DOHH2 (cell line): ENCODE measurements at regions not wholly inside any gene's neighbourhood (a gene's known extent, or its start where the extent isn't known, plus 50 kb on each side); places are given as distances from the start of the nearest gene placed in this dataset.

Source experiments
- H3F3A ChIP-seq: fragments of 200-600 bp; sonication (generic), shearing (Covaris generic); 2 replicates; pipeline ENCODE4 v1.6.0; 2016; ENCODE audit warnings: antibody characterized with exemption, mild to moderate bottlenecking; ENCODE audit not compliant: control insufficient read depth, insufficient read depth
- H3K27ac ChIP-seq: fragments of 200-600 bp; sonication (generic); 2 replicates; pipeline ENCODE4 v1.5.1; 2014; ENCODE audit warnings: low read depth, mild to moderate bottlenecking, low read length, moderate library complexity
- H3K27me3 ChIP-seq: fragments of 200-600 bp; sonication (generic); 2 replicates; pipeline ENCODE4 v1.6.1; 2014; ENCODE audit warnings: mild to moderate bottlenecking, low read length, mixed read lengths; ENCODE audit not compliant: control insufficient read depth
- H3K36me3 ChIP-seq: fragments of 200-600 bp; sonication (generic); 2 replicates; pipeline ENCODE4 v1.6.1; 2014; ENCODE audit warnings: mild to moderate bottlenecking, low read length, moderate library complexity, mixed read lengths; ENCODE audit not compliant: control insufficient read depth
- H3K4me1 ChIP-seq: fragments of 200-600 bp; sonication (generic); 2 replicates; pipeline ENCODE4 v1.6.1; 2014; ENCODE audit warnings: mild to moderate bottlenecking, low read length, mixed read lengths; ENCODE audit not compliant: control insufficient read depth
- H3K4me2 ChIP-seq: fragments of 200-600 bp; sonication (generic); 2 replicates; pipeline ENCODE4 v1.6.0; 2014; ENCODE audit warnings: mild to moderate bottlenecking, low read length, moderate library complexity
- H3K4me3 ChIP-seq: fragments of 200-600 bp; sonication (generic); 2 replicates; pipeline ENCODE4 v1.5.1; 2014; ENCODE audit warnings: mild to moderate bottlenecking, low read length, mixed read lengths
- H3K79me2 ChIP-seq: fragments of 200-600 bp; sonication (generic); 2 replicates; pipeline ENCODE4 v1.6.1; 2014; ENCODE audit warnings: mild to moderate bottlenecking, low read length, mixed read lengths; ENCODE audit not compliant: control insufficient read depth
- H3K9me2 ChIP-seq: fragments of 200-600 bp; sonication (generic); replicated peaks from 2 replicates; pipeline ENCODE4 v1.6.1; 2014; ENCODE audit warnings: mild to moderate bottlenecking, low read length, mixed read lengths; ENCODE audit not compliant: control insufficient read depth
- H3K9me3 ChIP-seq: fragments of 200-600 bp; sonication (generic); 2 replicates; pipeline ENCODE4 v1.6.1; 2014; ENCODE audit warnings: antibody characterized with exemption, low read length, mixed read lengths; ENCODE audit not compliant: control insufficient read depth, insufficient read depth
- H4K20me1 ChIP-seq: fragments of 200-600 bp; sonication (generic); 2 replicates; pipeline ENCODE4 v1.6.0; 2014; ENCODE audit warnings: low read depth, mild to moderate bottlenecking, antibody characterized with exemption, low read length, moderate library complexity; ENCODE audit not compliant: control insufficient read depth, insufficient read depth
- CTCF ChIP-seq: fragments of 200-600 bp; sonication (generic); IDR thresholded peaks from one replicate; pipeline ENCODE4 v1.5.1; 2014; ENCODE audit warnings: antibody characterized with exemption, mild to moderate bottlenecking, low read depth, low read length; ENCODE audit not compliant: poor library complexity, severe bottlenecking
- EZH2phosphoT487 ChIP-seq: fragments of 200-600 bp; sonication (generic); IDR thresholded peaks from 2 replicates; pipeline ENCODE4 v1.6.1; 2017; ENCODE audit warnings: borderline replicate concordance, mild to moderate bottlenecking, antibody characterized with exemption, low read length, moderate library complexity, mixed read lengths

DNA sequence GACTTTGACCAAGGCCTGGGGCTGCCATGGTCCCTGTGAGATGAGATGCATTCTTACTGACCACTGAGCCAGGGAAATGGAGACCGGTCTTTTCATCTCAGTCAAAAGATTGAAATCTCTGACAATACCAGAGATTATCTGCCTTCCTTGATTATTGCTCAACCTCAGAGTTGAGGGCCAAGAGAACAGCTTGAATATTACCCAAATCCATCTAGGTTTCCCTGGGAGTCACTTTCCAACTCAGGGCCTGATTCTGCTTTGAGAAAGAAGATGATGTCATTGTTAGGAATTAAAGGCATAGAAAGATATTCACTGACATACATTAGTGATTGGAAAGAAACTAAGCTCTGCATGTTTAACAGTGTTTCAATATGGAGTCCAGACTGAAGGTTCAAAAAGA, 515.9 kb upstream of the TBX3 start:
- H3K27ac ChIP-seq, result no peak overlapping the region
- no peak for TF ChIP-seq EZH2phosphoT487
- no peak for TF ChIP-seq CTCF
- H3F3A ChIP-seq, result no peaks in the 10 kb centered on the region
- H3K4me2 ChIP-seq, result no peak overlapping the region
- H3K27me3 ChIP-seq, result no peaks in the 10 kb centered on the region
- H3K79me2 ChIP-seq, result no peaks in the 10 kb centered on the region
- H3K9me3 ChIP-seq, result no peaks in the 10 kb centered on the region
- H4K20me1 ChIP-seq, result no peaks in the 10 kb centered on the region
- H3K9me2 ChIP-seq, result no peaks in the 10 kb centered on the region
- no peaks in the 10 kb centered on the region for H3K36me3 ChIP-seq
- no peak overlapping the region for H3K4me3 ChIP-seq
- no peaks in the 10 kb centered on the region for H3K4me1 ChIP-seq

DNA sequence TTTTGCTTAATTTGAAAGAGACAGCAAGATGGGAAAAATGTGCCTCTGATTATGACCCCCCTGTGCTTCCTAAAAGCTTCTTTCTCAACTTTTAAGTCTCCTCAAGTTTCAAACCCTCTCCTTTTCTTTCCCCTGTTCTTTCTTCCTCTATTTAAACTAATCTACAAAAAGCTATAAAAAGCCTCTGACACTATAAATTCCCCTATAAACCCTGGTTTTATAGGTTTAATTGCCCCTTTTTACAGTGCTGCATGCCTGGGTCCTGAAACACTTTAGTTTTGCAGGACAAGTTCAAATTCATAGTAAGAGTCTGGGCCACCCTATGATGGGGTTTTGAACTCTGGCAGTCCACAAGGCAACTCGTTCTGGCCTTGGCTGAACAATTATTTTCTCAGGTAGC, 510.9 kb upstream of the TBX3 start:
- Histone ChIP-seq H3K27ac (no peak overlapping the region), H3K4me3 (no peak overlapping the region), H3K27me3 (no peaks in the 10 kb centered on the region), H3K4me1 (no peaks in the 10 kb centered on the region), H3F3A (no peaks in the 10 kb centered on the region), H3K4me2 (no peak overlapping the region), H4K20me1 (no peaks in the 10 kb centered on the region), H3K79me2 (no peaks in the 10 kb centered on the region), H3K9me3 (no peaks in the 10 kb centered on the region), H3K36me3 (no peaks in the 10 kb centered on the region), H3K9me2 (no peaks in the 10 kb centered on the region)
- no peak for TF ChIP-seq EZH2phosphoT487
- no peak for TF ChIP-seq CTCF

GRCh38 chr12:115194448-115194847, 510.5 kb upstream of the TBX3 start:
- H3F3A ChIP-seq, result no peaks in the 10 kb centered on the region
- no peaks in the 10 kb centered on the region for H3K9me2 ChIP-seq
- no peaks in the 10 kb centered on the region for H4K20me1 ChIP-seq
- H3K79me2 ChIP-seq, result no peaks in the 10 kb centered on the region
- no peaks in the 10 kb centered on the region for H3K9me3 ChIP-seq
- TF ChIP-seq CTCF, result no peak
- TF ChIP-seq EZH2phosphoT487, result no peak
- H3K27ac ChIP-seq, result no peak overlapping the region
- H3K36me3 ChIP-seq, result no peaks in the 10 kb centered on the region
- no peak overlapping the region for H3K4me3 ChIP-seq
- no peaks in the 10 kb centered on the region for H3K4me1 ChIP-seq
- H3K27me3 ChIP-seq, result no peaks in the 10 kb centered on the region
- H3K4me2 ChIP-seq, result no peak overlapping the region

GRCh38 chr12:115191342-115191741, 507.4 kb upstream of the TBX3 start:
- H3K4me3 ChIP-seq, result no peak overlapping the region

More at GRCh38 chr12:115191342-115191741, 507.4 kb upstream of the TBX3 start:
- Histone ChIP-seq H3K4me1 (no peaks in the 10 kb centered on the region), H4K20me1 (no peaks in the 10 kb centered on the region), H3K27me3 (no peaks in the 10 kb centered on the region), H3K4me2 (no peak overlapping the region), H3K9me3 (no peaks in the 10 kb centered on the region), H3K27ac (no peak overlapping the region), H3K9me2 (no peaks in the 10 kb centered on the region), H3K36me3 (no peaks in the 10 kb centered on the region), H3K79me2 (no peaks in the 10 kb centered on the region), H3F3A (no peaks in the 10 kb centered on the region)
- TF ChIP-seq CTCF (no peak), EZH2phosphoT487 (no peak)
